MM.1S (cell line): ENCODE measurements at regions not wholly inside any gene's neighbourhood (a gene's known extent, or its start where the extent isn't known, plus 50 kb on each side); places are given as distances from the start of the nearest gene placed in this dataset.
"Not testable (repeated sequence)": the region's sequence is repeated elsewhere in the genome, so short reads cannot be mapped to it uniquely, and the experiment has no call there.

Experiments
- DNase-seq: peaks from one replicate; pipeline ENCODE4 v3.0.0-alpha.2; 2015
- H2AFZ ChIP-seq: fragments of 300-600 bp; sonication (generic); 2 replicates; pipeline ENCODE4 v1.6.0; 2016; ENCODE audit warnings: antibody characterized with exemption, low read length
- H3F3A ChIP-seq: fragments of 300-600 bp; sonication (generic); 2 replicates; pipeline ENCODE4 v1.6.1; 2016; ENCODE audit warnings: mild to moderate bottlenecking, antibody characterized with exemption, low read length, moderate library complexity, mixed read lengths; ENCODE audit not compliant: insufficient read depth
- H3K27ac ChIP-seq: fragments of 300-600 bp; sonication (generic); 2 replicates; pipeline ENCODE4 v1.5.1; 2016; ENCODE audit warnings: mild to moderate bottlenecking, low read length
- H3K27me3 ChIP-seq: fragments of 300-600 bp; sonication (generic); replicated peaks from 2 replicates; pipeline ENCODE4 v1.6.0; 2016; ENCODE audit warnings: low read length; ENCODE audit not compliant: insufficient read depth
- H3K36me3 ChIP-seq: fragments of 300-600 bp; sonication (generic); replicated peaks from 2 replicates; pipeline ENCODE4 v1.6.1; 2016; ENCODE audit warnings: mild to moderate bottlenecking, low read length, mixed read lengths; ENCODE audit not compliant: insufficient read depth
- H3K4me1 ChIP-seq: fragments of 300-600 bp; sonication (generic); 2 replicates; pipeline ENCODE4 v1.6.1; 2016; ENCODE audit warnings: low read length, mixed read lengths
- H3K4me2 ChIP-seq: fragments of 300-600 bp; sonication (generic); 2 replicates; pipeline ENCODE4 v1.6.0; 2016; ENCODE audit warnings: low read depth, low read length
- H3K4me3 ChIP-seq: fragments of 300-600 bp; sonication (generic); 2 replicates; pipeline ENCODE4 v1.5.1; 2016; ENCODE audit warnings: low read length, mixed read lengths
- H3K79me2 ChIP-seq: fragments of 300-600 bp; sonication (generic); 2 replicates; pipeline ENCODE4 v1.6.1; 2016; ENCODE audit warnings: mixed run types, low read length, mixed read lengths
- H3K9ac ChIP-seq: fragments of 300-600 bp; sonication (generic); 2 replicates; pipeline ENCODE4 v1.6.1; 2016; ENCODE audit warnings: low read length, mixed read lengths
- H3K9me2 ChIP-seq: fragments of 300-600 bp; sonication (generic); replicated peaks from 2 replicates; pipeline ENCODE4 v1.6.1; 2016; ENCODE audit warnings: mild to moderate bottlenecking, low read length, mixed read lengths; ENCODE audit not compliant: insufficient read depth
- H3K9me3 ChIP-seq: fragments of 300-600 bp; sonication (generic); replicated peaks from 2 replicates; pipeline ENCODE4 v1.6.1; 2016; ENCODE audit warnings: mild to moderate bottlenecking, low read length, mixed read lengths; ENCODE audit not compliant: insufficient read depth
- H4K20me1 ChIP-seq: fragments of 300-600 bp; sonication (generic); 2 replicates; pipeline ENCODE4 v1.6.1; 2016; ENCODE audit warnings: mild to moderate bottlenecking, low read length, moderate library complexity, mixed read lengths; ENCODE audit not compliant: insufficient read depth
- EZH2 ChIP-seq: fragments of 300-600 bp; sonication (generic); optimal IDR thresholded peaks from 2 replicates; pipeline ENCODE3; 2017; ENCODE audit warnings: low read depth, mild to moderate bottlenecking, antibody characterized with exemption, low read length, mixed read lengths
- EZH2phosphoT487 ChIP-seq: fragments of 300-600 bp; sonication (generic); IDR thresholded peaks from 2 replicates; pipeline ENCODE4 v1.6.1; 2018; ENCODE audit warnings: antibody characterized with exemption, low read length
- TF ChIP-seq, protein P1 (sequence below): fragments of 300-600 bp; sonication (generic); IDR thresholded peaks from 2 replicates; pipeline ENCODE4 v1.5.1; 2016; ENCODE audit warnings: antibody characterized with exemption, low read length, mixed read lengths

DNA sequence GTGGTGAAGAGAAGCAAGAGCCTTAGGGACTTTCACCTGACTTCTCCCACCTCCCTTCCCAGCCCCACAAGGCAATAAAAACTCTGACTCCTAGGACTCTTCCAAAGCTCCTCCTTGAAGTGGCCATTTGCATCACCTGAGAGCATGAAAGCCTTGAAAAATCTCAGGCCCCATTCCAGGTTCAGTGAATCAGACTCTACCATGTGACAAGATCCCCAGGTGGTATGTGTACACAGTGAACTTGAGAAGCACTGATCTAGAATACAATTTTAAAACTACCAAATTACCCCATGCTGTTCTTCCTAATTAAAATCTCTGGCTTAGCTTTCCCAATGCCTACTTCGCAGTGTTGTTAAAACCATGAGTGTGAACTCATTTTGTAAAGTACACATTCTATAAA is 195.1 kb upstream of the SAMSN1 start:
- H3K36me3 ChIP-seq: no peaks in the 10 kb centered on the region
- H3K4me3 ChIP-seq: no peak overlapping the region
- TF ChIP-seq EZH2 (no peak), EZH2phosphoT487 (no peak)
- TF ChIP-seq, protein P1, sequence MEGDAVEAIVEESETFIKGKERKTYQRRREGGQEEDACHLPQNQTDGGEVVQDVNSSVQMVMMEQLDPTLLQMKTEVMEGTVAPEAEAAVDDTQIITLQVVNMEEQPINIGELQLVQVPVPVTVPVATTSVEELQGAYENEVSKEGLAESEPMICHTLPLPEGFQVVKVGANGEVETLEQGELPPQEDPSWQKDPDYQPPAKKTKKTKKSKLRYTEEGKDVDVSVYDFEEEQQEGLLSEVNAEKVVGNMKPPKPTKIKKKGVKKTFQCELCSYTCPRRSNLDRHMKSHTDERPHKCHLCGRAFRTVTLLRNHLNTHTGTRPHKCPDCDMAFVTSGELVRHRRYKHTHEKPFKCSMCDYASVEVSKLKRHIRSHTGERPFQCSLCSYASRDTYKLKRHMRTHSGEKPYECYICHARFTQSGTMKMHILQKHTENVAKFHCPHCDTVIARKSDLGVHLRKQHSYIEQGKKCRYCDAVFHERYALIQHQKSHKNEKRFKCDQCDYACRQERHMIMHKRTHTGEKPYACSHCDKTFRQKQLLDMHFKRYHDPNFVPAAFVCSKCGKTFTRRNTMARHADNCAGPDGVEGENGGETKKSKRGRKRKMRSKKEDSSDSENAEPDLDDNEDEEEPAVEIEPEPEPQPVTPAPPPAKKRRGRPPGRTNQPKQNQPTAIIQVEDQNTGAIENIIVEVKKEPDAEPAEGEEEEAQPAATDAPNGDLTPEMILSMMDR: no peak
- no peak overlapping the region for H2AFZ ChIP-seq
- H3K4me2 ChIP-seq: no peak overlapping the region
- no peaks in the 10 kb centered on the region for H4K20me1 ChIP-seq
- DNase-seq: no peak
- no peaks in the 10 kb centered on the region for H3K9me2 ChIP-seq
- H3K9ac ChIP-seq: no peak overlapping the region
- no peak overlapping the region for H3K27ac ChIP-seq
- no peaks in the 10 kb centered on the region for H3K27me3 ChIP-seq
- no peaks in the 10 kb centered on the region for H3K9me3 ChIP-seq
- H3K79me2 ChIP-seq: no peaks in the 10 kb centered on the region
- H3F3A ChIP-seq: peaks cover under 1% of the 10 kb centered on the region; the same call in 1 of the 2 replicates
- peaks cover 16% of the 10 kb centered on the region for H3K4me1 ChIP-seq

DNA sequence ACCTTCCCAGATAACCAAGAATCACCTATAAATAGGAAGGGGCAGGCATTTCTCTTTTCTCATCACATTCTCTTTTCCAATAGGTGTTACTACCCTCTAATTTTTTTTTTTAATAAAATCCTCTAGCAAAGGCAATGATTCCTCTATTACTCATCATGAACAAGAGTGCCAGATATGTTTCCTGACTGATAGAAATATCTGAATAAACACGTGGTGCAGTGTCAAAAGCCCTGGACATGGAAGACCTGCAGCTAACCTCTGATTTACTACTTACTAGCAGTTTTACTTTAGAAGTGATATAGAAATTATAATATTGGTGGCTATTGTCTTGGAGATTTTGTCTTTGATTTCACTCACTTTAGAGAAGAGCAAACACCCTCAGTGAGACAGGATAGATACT is 194.6 kb upstream of the SAMSN1 start:
- H3K9me3 ChIP-seq: no peaks in the 10 kb centered on the region
- TF ChIP-seq EZH2: no peak
- H3K36me3 ChIP-seq: no peaks in the 10 kb centered on the region
- peaks cover 22% of the 10 kb centered on the region for H3K4me1 ChIP-seq
- no peaks in the 10 kb centered on the region for H3K27me3 ChIP-seq
- H3K9me2 ChIP-seq: no peaks in the 10 kb centered on the region
- H3K4me2 ChIP-seq: no peak overlapping the region
- peaks cover 5% of the 10 kb centered on the region; the same call in 1 of the 2 replicates for H3F3A ChIP-seq
- H4K20me1 ChIP-seq: no peaks in the 10 kb centered on the region
- no peak for DNase-seq
- no peak overlapping the region for H3K27ac ChIP-seq
- no peak overlapping the region for H2AFZ ChIP-seq
- H3K79me2 ChIP-seq: no peaks in the 10 kb centered on the region
- H3K9ac ChIP-seq: no peak overlapping the region
- no peak overlapping the region for H3K4me3 ChIP-seq

DNA sequence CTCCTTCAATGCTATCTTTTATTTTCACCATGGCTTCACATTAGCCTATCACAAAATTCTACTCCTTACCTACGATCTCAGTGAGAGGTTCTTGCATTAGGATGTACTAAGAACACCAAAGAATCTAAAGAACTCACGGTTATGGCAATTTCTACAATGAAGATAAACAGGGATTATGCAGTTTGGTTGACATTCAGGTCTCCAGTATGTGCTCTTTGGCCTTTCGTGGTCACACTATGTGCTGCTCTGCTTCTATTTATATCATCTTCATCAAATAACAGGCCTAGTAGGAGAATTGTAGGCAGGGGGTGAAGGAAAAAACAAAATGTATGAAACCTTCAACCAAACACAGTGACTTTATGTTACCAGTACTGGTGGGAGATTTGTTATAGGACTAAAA is 194.0 kb upstream of the SAMSN1 start:
- no peaks in the 10 kb centered on the region for H3K27me3 ChIP-seq
- H3K4me2 ChIP-seq: no peak overlapping the region
- TF ChIP-seq EZH2: no peak
- no peak for TF ChIP-seq EZH2phosphoT487
- TF ChIP-seq, protein P1: no peak
- H3K9me2 ChIP-seq: no peaks in the 10 kb centered on the region
- H2AFZ ChIP-seq: no peak overlapping the region
- H3K9ac ChIP-seq: no peak overlapping the region
- H3K79me2 ChIP-seq: no peaks in the 10 kb centered on the region
- no peak overlapping the region for H3K4me3 ChIP-seq
- peaks cover 22% of the 10 kb centered on the region for H3K4me1 ChIP-seq
- no peaks in the 10 kb centered on the region for H3K36me3 ChIP-seq
- DNase-seq: no peak
- peaks cover 5% of the 10 kb centered on the region; the same call in 1 of the 2 replicates for H3F3A ChIP-seq
- H3K27ac ChIP-seq: no peak overlapping the region
- H4K20me1 ChIP-seq: no peaks in the 10 kb centered on the region
- no peaks in the 10 kb centered on the region for H3K9me3 ChIP-seq

DNA sequence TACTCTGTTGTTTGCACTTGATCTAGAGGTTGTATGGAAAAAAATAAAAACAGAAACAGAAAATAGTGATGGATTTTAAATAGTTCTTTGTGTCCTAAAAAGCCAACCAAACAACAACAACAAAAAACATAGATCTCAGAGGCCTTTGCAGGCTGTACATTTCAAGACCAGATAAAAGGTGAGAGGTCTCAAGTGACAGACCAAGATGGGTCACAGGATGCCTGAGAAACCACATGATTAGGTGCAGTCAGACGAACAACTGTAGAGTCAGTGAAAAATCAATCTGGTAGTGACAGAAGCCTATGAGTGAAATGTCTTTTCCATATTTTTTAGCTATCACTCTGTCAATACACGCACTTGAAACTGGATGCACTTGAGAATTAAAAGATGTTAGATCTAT is 193.5 kb upstream of the SAMSN1 start:
- no peaks in the 10 kb centered on the region for H3K9me2 ChIP-seq
- no peak overlapping the region for H3K4me2 ChIP-seq
- no peaks in the 10 kb centered on the region for H4K20me1 ChIP-seq
- no peaks in the 10 kb centered on the region for H3K27me3 ChIP-seq
- H3K9ac ChIP-seq: no peak overlapping the region
- peaks cover 22% of the 10 kb centered on the region for H3K4me1 ChIP-seq
- TF ChIP-seq EZH2 (no peak), EZH2phosphoT487 (no peak)
- TF ChIP-seq, protein P1: no peak
- no peak overlapping the region for H3K27ac ChIP-seq
- DNase-seq: no peak
- peaks cover 5% of the 10 kb centered on the region; the same call in 1 of the 2 replicates for H3F3A ChIP-seq
- H3K4me3 ChIP-seq: no peak overlapping the region
- no peak overlapping the region for H2AFZ ChIP-seq
- no peaks in the 10 kb centered on the region for H3K9me3 ChIP-seq
- H3K79me2 ChIP-seq: no peaks in the 10 kb centered on the region
- H3K36me3 ChIP-seq: no peaks in the 10 kb centered on the region

- H3K9me3 ChIP-seq, H2AFZ ChIP-seq, H4K20me1 ChIP-seq, H3K36me3 ChIP-seq, H3K9ac ChIP-seq, H3K27me3 ChIP-seq, H3K4me3 ChIP-seq, H3K79me2 ChIP-seq, H3K4me2 ChIP-seq, DNase-seq, H3K9me2 ChIP-seq, H3F3A ChIP-seq, H3K27ac ChIP-seq: not testable (repeated sequence)
- peaks cover 22% of the 10 kb centered on the region for H3K4me1 ChIP-seq
Observed at GRCh38 chr21:14738576-14738975, 192.5 kb upstream of the SAMSN1 start.
